ENCODE measurements at regions not wholly inside any gene's neighbourhood (a gene's known extent, or its start where the extent isn't known, plus 50 kb on each side); places are given as distances from the start of the nearest gene placed in this dataset.

DNA sequence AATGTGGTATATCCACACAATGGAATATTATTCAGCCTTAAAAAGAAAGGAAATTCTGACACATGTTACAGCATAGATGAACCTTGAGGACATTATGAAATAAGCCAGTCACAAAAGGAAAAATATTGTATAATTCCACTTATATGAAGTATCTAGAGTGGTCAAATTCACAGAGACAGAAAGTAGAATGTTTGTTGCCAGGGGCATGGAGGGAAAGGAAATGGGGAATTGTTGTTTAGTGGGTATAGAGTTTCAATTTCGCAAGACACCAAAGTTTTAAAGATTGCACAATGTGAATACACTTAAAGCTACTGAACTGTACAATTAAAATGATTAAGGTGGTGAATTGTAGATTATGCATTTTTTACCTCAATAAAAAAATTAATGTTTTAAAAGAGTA, 92.9 kb downstream of the TXNL1 start:
- no peak for DNase-seq
- CTCF ChIA-PET: no interaction called here
- no peaks in the 10 kb centered on the region for H3K36me3 Mint-ChIP-seq (ENCODE audit: low read depth)
- H3K4me1 Mint-ChIP-seq (ENCODE audit: low read depth): no peaks in the 10 kb centered on the region
- H3K27me3 Mint-ChIP-seq (ENCODE audit: low read depth): peaks cover 4% of the 10 kb centered on the region
- H3K9me3 Mint-ChIP-seq: no peaks in the 10 kb centered on the region
- intact Hi-C loops (cut with micrococcal nuclease): no loop called here
- H3K4me3 Mint-ChIP-seq: no peak overlapping the region
- H3K27ac Mint-ChIP-seq: no peak overlapping the region

DNA sequence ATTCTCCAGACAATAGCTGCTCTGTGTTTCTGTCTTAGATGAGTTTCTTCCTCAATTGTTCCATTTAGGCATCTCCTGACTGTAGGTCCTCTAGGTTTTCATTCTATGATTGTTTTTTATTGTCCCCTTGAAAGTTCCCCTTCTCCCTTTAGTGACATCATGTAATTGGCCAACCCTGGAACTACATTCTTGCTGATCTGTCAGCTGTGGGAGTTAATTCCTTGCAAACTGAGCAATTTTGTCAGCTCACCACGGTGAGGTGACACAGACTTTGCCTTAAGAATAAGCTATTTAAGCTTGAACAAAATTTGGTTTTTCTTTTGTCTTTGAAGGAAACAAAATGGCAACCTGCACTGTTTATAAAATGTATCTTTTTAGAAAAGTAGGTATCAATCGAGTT, 95.9 kb downstream of the TXNL1 start:
- H3K9me3 Mint-ChIP-seq: no peaks in the 10 kb centered on the region
- DNase-seq: no peak
- CTCF ChIA-PET: no interaction called here
- no peaks in the 10 kb centered on the region for H3K36me3 Mint-ChIP-seq (ENCODE audit: low read depth)
- intact Hi-C loops (cut with micrococcal nuclease): no loop called here
- peaks cover 4% of the 10 kb centered on the region for H3K27me3 Mint-ChIP-seq (ENCODE audit: low read depth)
- H3K27ac Mint-ChIP-seq: no peak overlapping the region
- H3K4me1 Mint-ChIP-seq (ENCODE audit: low read depth): no peaks in the 10 kb centered on the region
- no peak overlapping the region for H3K4me3 Mint-ChIP-seq

DNA sequence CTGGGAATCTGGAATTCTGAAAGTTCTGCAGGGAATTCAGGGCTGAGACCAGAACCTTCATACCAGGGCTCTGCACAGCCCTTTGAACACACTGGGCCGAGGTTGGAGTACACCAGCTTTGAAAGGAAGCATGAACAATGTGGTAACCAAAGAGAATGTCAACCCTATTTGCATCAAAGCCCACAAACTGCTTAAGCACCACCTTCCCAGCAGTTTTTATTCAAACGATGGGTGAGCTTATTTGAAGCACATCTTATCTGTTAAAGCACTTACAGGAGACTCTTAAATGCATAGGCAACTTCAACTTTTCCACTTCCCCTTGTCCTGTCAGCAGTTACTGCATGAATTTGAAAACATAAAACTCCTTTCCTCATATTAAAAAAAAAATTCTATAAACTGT, 96.6 kb downstream of the TXNL1 start:
- intact Hi-C loops (cut with micrococcal nuclease): no loop called here
- peaks cover 4% of the 10 kb centered on the region for H3K27me3 Mint-ChIP-seq (ENCODE audit: low read depth)
- no peak for DNase-seq
- CTCF ChIA-PET: interaction anchor here (0.6 kb wide), 1 partner anchor 36 kb away, joined by 4 read pairs; no protein-coding TSS in a partner anchor
- no peak overlapping the region for H3K4me3 Mint-ChIP-seq
- H3K36me3 Mint-ChIP-seq (ENCODE audit: low read depth): no peaks in the 10 kb centered on the region
- H3K9me3 Mint-ChIP-seq: no peaks in the 10 kb centered on the region
- H3K27ac Mint-ChIP-seq: no peak overlapping the region
- H3K4me1 Mint-ChIP-seq (ENCODE audit: low read depth): no peaks in the 10 kb centered on the region

DNA sequence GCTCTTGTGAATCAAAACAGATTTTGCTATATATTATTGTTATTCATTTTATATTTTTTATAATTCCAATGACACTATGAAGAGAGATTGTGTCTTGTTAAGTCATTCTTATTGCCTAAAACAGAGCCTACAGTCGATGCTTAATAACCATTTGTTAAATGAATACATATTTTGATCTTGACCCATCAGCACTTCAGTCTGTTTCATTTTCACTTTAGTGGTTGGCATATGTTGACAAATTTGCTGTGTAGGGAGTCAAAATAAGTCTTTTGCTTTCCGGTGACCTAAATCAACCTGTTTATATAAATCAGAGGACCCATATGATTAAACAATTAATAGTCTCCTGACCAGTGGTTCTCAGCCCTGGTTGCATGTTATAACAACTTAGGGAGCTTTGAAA, 97.1 kb downstream of the TXNL1 start:
- Mint-ChIP-seq H3K4me1 (ENCODE audit: low read depth) (no peaks in the 10 kb centered on the region), H3K4me3 (no peak overlapping the region), H3K36me3 (ENCODE audit: low read depth) (no peaks in the 10 kb centered on the region), H3K27me3 (ENCODE audit: low read depth) (peaks cover 4% of the 10 kb centered on the region), H3K27ac (no peak overlapping the region), H3K9me3 (no peaks in the 10 kb centered on the region)
- no peak for DNase-seq
- intact Hi-C loops (cut with micrococcal nuclease): no loop called here
- CTCF ChIA-PET: interaction anchor here (0.6 kb wide), 1 partner anchor 35 kb away, joined by 4 read pairs; no protein-coding TSS in a partner anchor

DNA sequence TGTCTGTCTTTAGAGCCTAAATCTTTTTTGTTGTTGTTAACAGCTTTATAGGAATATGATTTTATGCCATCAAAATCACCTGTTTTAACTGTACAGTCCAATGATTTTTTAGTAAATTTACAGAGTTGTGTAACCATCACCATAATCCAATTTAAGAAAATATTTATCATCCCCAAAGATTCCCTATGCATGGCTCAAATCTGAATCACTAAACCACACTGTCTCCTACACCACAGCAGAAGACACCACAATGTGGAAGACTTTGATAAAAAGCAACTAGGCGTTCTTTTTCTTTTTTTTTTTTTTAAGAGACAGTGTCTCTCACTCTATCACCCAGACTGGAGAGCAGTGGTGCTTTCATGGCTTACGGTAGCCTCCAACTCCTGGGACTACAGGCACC, 99.6 kb downstream of the TXNL1 start:
- CTCF ChIA-PET: no interaction called here

DNA sequence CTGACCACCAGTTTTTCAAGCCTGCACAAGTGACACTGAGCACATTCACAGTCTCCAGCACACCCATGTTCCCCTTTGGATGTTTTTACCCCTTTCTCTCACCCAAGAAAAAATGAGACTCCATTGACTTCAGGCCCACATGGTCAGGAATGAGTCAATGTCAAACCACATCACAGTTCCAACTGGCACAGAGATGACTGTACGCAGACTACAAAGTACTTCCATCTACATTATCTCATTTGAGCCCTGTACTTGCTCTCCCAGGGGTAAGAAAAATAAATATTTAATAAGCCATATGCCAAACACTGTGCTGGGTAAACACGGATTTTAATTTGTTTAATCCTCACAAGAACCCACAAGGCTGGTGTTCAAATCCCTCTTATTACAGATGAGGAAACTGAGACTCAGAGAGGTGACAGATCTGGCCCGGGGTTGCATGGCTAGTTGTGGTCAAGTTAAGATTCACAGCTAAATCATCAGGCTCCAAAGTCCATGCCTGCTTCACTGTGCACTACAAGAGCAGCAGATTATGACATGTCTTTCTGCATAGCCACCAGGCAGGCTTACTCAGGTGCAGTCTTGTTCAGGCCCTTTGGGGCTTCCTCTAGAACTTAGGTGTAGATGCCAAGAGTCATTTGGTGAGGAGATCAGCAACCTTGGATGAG, 106.1 kb downstream of the TXNL1 start:
- intact Hi-C loops (cut with micrococcal nuclease): no loop called here
- peak; percentile 42 for DNase-seq
- Mint-ChIP-seq H3K4me3 (no peak overlapping the region), H3K27me3 (ENCODE audit: low read depth) (peaks cover 7% of the 10 kb centered on the region), H3K9me3 (peaks cover 1% of the 10 kb centered on the region), H3K36me3 (ENCODE audit: low read depth) (no peaks in the 10 kb centered on the region), H3K4me1 (ENCODE audit: low read depth) (peaks cover 2% of the 10 kb centered on the region), H3K27ac (no peak overlapping the region)
- CTCF ChIA-PET: interaction anchor here (0.6 kb wide), 1 partner anchor 150 kb away, joined by 3 read pairs; no protein-coding TSS in a partner anchor

More for the DNA sequence above, 99.6 kb downstream of the TXNL1 start:
- Mint-ChIP-seq H3K27ac (no peak overlapping the region), H3K36me3 (ENCODE audit: low read depth) (no peaks in the 10 kb centered on the region), H3K4me3 (no peak overlapping the region), H3K9me3 (no peaks in the 10 kb centered on the region), H3K27me3 (ENCODE audit: low read depth) (peaks cover 11% of the 10 kb centered on the region), H3K4me1 (ENCODE audit: low read depth) (no peaks in the 10 kb centered on the region)
- intact Hi-C loops (cut with micrococcal nuclease): no loop called here
- no peak for DNase-seq

DNA sequence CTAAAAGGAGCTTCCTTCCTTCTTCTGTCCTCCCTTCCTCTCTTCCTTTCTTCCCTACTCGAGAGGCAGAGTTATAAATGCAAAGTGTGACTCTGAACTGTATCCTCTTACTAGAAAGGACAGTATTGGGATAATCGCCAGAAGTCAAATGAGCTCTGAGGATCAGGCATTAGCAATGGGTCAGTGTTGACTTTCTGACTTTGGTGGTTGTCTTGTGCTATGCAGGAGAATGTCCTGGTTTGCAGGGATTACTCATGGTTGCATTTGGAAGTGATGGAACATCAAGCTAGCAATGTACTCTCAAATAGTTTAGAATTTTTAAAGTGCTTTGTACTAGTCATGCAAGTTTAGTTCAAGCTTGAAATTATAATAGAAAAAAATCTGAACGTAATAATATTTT, 115.6 kb downstream of the TXNL1 start:
- H3K4me1 Mint-ChIP-seq (ENCODE audit: low read depth): no peaks in the 10 kb centered on the region
- intact Hi-C loops (cut with micrococcal nuclease): no loop called here
- H3K27me3 Mint-ChIP-seq (ENCODE audit: low read depth): peaks cover 7% of the 10 kb centered on the region
- H3K27ac Mint-ChIP-seq: no peak overlapping the region
- DNase-seq: no peak
- H3K36me3 Mint-ChIP-seq (ENCODE audit: low read depth): no peaks in the 10 kb centered on the region
- peaks cover 5% of the 10 kb centered on the region for H3K9me3 Mint-ChIP-seq
- CTCF ChIA-PET: no interaction called here
- no peak overlapping the region for H3K4me3 Mint-ChIP-seq

DNA sequence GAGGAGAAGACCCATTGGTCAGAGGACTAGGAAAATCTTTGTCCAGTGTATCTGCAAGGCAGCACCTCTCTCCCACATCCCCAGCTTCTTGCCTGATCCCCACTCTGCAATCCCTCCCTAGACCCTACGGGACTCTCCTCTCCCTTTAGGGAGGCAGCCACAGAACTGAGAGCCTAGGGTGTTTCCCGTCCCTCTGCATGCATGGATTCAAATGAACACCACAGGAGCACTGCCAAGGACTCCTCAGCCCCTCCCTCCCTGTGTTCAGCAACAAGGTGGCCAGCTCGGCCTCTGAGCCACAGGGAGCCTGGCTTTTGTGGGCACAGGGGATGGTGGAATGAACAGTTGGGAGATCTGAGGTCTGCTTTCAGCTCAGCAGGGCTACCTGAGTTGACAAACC, 117.1 kb downstream of the TXNL1 start:
- Mint-ChIP-seq H3K27me3 (ENCODE audit: low read depth) (peaks cover 11% of the 10 kb centered on the region), H3K4me3 (no peak overlapping the region), H3K4me1 (ENCODE audit: low read depth) (no peaks in the 10 kb centered on the region), H3K36me3 (ENCODE audit: low read depth) (no peaks in the 10 kb centered on the region), H3K27ac (no peak overlapping the region), H3K9me3 (peaks cover 1% of the 10 kb centered on the region)
- CTCF ChIA-PET: no interaction called here
- intact Hi-C loops (cut with micrococcal nuclease): no loop called here
- no peak for DNase-seq

DNA sequence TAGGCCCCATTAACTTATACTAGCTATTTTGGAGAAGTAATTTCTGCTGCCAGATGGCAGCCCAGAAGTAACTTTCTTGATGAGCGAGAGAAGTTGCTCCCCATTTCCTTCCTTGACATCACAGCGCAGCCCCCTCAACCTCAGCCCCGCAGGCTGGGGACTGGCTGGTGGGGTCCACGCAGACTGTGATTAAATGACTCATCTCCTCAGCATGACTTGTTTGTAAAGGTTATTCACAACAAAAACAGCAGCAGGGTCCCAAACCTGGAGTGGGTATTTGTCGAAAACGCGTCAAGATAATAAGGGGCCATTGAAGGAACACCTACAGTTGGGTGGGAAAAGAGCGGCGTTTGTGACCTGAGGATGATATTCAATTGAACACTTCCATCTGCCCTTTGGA, 120.6 kb downstream of the TXNL1 start:
- CTCF ChIA-PET: no interaction called here
- intact Hi-C loops (cut with micrococcal nuclease): no loop called here

DNA sequence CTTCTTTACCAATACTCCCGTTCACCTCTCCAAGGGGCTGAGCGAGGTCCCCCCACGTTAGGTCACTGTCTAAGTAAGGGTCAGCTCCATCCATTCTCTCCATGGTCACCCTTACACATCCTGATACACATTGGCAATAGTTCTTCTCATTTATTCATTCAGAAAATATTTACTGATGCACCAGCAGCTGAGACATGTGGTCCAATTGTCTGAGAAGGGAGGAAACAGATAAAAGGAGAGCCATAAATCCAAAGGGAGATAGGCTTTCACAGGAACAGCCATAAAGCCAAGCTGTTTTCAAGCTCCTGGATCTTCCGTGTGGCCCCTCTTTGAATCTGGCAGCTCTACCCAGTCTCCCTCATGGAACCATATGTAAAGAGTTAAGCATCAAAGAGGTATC, 121.2 kb downstream of the TXNL1 start:
- H3K4me3 Mint-ChIP-seq: no peak overlapping the region
- CTCF ChIA-PET: no interaction called here
- no peaks in the 10 kb centered on the region for H3K9me3 Mint-ChIP-seq
- intact Hi-C loops (cut with micrococcal nuclease): no loop called here
- no peak for DNase-seq
- no peaks in the 10 kb centered on the region for H3K36me3 Mint-ChIP-seq (ENCODE audit: low read depth)
- no peaks in the 10 kb centered on the region for H3K4me1 Mint-ChIP-seq (ENCODE audit: low read depth)
- H3K27me3 Mint-ChIP-seq (ENCODE audit: low read depth): peaks cover 8% of the 10 kb centered on the region
- H3K27ac Mint-ChIP-seq: no peak overlapping the region

More for the DNA sequence above, 120.6 kb downstream of the TXNL1 start:
- no peaks in the 10 kb centered on the region for H3K4me1 Mint-ChIP-seq (ENCODE audit: low read depth)
- DNase-seq: no peak
- H3K27me3 Mint-ChIP-seq (ENCODE audit: low read depth): peaks cover 8% of the 10 kb centered on the region
- no peak overlapping the region for H3K4me3 Mint-ChIP-seq
- no peaks in the 10 kb centered on the region for H3K9me3 Mint-ChIP-seq
- H3K36me3 Mint-ChIP-seq (ENCODE audit: low read depth): no peaks in the 10 kb centered on the region
- H3K27ac Mint-ChIP-seq: no peak overlapping the region

DNA sequence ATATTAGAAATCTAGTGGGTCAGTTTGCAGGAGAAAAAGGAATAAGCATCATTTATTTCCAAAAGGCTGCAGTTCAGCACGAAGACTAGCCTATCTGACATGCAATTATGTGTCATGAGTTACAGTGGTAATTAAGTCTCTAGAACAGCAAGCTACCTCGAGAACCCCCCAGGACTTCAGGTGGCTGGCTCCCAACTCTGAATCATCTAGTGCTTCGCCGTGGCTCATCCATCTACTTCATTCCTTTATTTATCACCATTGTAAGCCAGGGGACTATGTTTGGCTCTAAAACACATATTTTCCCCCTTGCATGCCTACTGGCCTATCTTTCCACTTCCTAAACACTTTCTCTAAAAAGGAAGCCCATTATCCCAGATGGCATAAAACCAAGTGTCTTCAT, 121.6 kb downstream of the TXNL1 start:
- no peak overlapping the region for H3K27ac Mint-ChIP-seq
- H3K4me1 Mint-ChIP-seq (ENCODE audit: low read depth): no peaks in the 10 kb centered on the region
- no peaks in the 10 kb centered on the region for H3K36me3 Mint-ChIP-seq (ENCODE audit: low read depth)
- intact Hi-C loops (cut with micrococcal nuclease): no loop called here
- H3K27me3 Mint-ChIP-seq (ENCODE audit: low read depth): peaks cover 8% of the 10 kb centered on the region
- H3K4me3 Mint-ChIP-seq: no peak overlapping the region
- CTCF ChIA-PET: no interaction called here
- no peak for DNase-seq
- no peaks in the 10 kb centered on the region for H3K9me3 Mint-ChIP-seq

DNA sequence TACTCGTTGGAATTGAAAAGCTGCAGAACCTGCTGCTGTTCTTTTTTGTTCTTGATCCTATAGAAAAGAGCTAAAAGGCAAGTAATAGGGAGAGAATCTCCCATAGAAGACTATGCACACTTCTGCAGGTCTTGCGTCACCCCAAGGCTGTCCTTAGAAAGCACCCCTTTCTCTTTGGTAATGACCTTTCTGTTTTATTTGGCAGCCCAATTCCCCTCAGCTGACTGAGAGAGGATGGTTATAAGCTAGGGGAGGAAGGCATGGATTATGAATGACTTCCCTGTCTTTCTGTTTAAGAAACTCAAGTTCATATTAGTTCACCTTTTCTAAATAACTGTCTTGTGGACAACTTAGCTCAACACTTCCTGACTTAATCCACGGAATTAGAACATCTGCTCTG, 122.9 kb downstream of the TXNL1 start:
- H3K27me3 Mint-ChIP-seq (ENCODE audit: low read depth): peaks cover 8% of the 10 kb centered on the region
- H3K9me3 Mint-ChIP-seq: no peaks in the 10 kb centered on the region
- no peak for DNase-seq
- no peaks in the 10 kb centered on the region for H3K36me3 Mint-ChIP-seq (ENCODE audit: low read depth)
- intact Hi-C loops (cut with micrococcal nuclease): no loop called here
- no peak overlapping the region for H3K4me3 Mint-ChIP-seq
- no peak overlapping the region for H3K27ac Mint-ChIP-seq
- CTCF ChIA-PET: no interaction called here
- H3K4me1 Mint-ChIP-seq (ENCODE audit: low read depth): no peaks in the 10 kb centered on the region

DNA sequence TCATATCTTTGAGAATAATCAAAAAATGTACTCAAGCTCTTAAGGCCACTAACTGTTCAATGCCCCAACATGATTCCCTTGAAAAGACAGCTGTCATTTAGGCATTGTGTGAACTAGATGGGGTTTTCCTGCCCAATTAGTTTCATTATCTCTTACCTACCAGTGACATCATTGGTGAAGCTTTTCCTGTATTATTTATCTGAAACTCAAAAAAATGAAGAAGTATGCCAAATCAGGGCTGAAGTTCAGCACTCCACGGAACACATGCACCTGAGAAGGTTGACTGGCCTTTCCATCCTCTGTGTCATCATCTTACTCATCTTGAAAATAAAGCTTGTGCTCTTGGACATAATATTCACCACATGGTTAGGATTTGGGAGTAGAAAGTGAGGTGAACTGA, 126.4 kb downstream of the TXNL1 start:
- H3K27me3 Mint-ChIP-seq (ENCODE audit: low read depth): peaks cover 4% of the 10 kb centered on the region
- H3K36me3 Mint-ChIP-seq (ENCODE audit: low read depth): no peaks in the 10 kb centered on the region
- intact Hi-C loops (cut with micrococcal nuclease): no loop called here
- no peaks in the 10 kb centered on the region for H3K9me3 Mint-ChIP-seq
- H3K27ac Mint-ChIP-seq: no peak overlapping the region
- no peak overlapping the region for H3K4me3 Mint-ChIP-seq
- H3K4me1 Mint-ChIP-seq (ENCODE audit: low read depth): no peaks in the 10 kb centered on the region
- CTCF ChIA-PET: no interaction called here
- no peak for DNase-seq
